ENCODE measurements at regions not wholly inside any gene's neighbourhood (a gene's known extent, or its start where the extent isn't known, plus 50 kb on each side); places are given as distances from the start of the nearest gene placed in this dataset.

DNA sequence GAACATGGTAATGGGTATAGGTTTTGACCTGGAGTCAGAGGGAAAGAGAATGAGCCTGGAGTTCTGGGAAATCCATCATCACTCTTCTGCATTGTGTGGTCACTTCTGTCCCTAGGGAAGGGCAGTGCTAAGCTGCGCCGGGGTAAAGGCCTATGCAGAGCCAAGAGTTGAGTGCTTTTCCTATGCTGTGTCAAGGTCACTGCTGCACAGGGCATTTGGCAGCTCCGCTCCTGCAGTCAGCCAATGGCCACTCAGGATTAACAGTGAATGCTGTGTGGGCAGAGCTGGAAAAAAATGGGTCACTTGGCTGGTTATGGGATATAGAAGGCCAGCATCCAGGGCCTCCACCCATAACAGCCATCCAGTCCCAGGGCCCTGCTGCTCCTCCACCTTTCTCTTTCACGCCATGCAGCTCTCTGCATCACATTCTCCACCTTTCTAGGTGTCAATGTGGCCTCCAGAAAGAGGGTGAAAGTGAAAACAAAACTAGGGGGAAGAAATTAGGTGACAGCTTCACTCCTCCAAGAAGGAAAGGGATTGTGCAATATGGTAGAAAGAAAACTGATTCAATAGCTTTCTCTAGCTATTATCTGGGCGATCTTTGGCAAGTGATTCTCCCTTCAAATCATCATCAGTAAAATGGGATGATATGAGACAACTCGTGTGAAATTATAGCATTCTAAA lies 279.3 kb upstream of the ANKRD55 start:
- DNase-seq (ENCODE audit: low read depth, low spot score): no peak
- H3K9me3 ChIP-seq (ENCODE audit: control insufficient read depth, low read depth, low read length): no peaks in the 10 kb centered on the region
- no peaks in the 10 kb centered on the region for H3K36me3 ChIP-seq (ENCODE audit: control insufficient read depth in 2 of 2, extremely low read depth in 1 of 2, insufficient read depth in 2 of 2, low read length in 2 of 2)
- no peak overlapping the region for H3K4me3 ChIP-seq (ENCODE audit: control insufficient read depth in 2 of 3, extremely low read depth in 1 of 3, insufficient read depth in 2 of 3, low read depth in 1 of 3, low read length in 3 of 3)
- H3K4me2 ChIP-seq (ENCODE audit: control insufficient read depth, extremely low read depth, insufficient read depth, low read depth, low read length): no peak overlapping the region
- TF ChIP-seq, protein P1, sequence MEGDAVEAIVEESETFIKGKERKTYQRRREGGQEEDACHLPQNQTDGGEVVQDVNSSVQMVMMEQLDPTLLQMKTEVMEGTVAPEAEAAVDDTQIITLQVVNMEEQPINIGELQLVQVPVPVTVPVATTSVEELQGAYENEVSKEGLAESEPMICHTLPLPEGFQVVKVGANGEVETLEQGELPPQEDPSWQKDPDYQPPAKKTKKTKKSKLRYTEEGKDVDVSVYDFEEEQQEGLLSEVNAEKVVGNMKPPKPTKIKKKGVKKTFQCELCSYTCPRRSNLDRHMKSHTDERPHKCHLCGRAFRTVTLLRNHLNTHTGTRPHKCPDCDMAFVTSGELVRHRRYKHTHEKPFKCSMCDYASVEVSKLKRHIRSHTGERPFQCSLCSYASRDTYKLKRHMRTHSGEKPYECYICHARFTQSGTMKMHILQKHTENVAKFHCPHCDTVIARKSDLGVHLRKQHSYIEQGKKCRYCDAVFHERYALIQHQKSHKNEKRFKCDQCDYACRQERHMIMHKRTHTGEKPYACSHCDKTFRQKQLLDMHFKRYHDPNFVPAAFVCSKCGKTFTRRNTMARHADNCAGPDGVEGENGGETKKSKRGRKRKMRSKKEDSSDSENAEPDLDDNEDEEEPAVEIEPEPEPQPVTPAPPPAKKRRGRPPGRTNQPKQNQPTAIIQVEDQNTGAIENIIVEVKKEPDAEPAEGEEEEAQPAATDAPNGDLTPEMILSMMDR (optimal IDR thresholded peaks at IDR 0.05 in 1 of 3, IDR thresholded peaks at IDR 0.05 in 1 of 3, conservative IDR thresholded peaks at IDR 0.05 in 1 of 3; ENCODE audit: extremely low read depth in 1 of 3, insufficient read depth in 2 of 3, low read length in 3 of 3): no peak
- FAIRE-seq: no peak
- dilution Hi-C loops (cut with MboI; ENCODE audit: extremely low pct_ligation_motif_present, low sequenced_read_pairs): no loop called here
- peaks cover 25% of the 10 kb centered on the region for H3K4me1 ChIP-seq (ENCODE audit: control insufficient read depth, extremely low read depth, insufficient read depth, low read length)
- H3K27me3 ChIP-seq (ENCODE audit: control insufficient read depth, extremely low read depth, insufficient read depth, low read length): no peaks in the 10 kb centered on the region
- no peaks in the 10 kb centered on the region for H3K9me1 ChIP-seq (ENCODE audit: control insufficient read depth, extremely low read depth, insufficient read depth, low read length)
- no peaks in the 10 kb centered on the region for H4K20me1 ChIP-seq (ENCODE audit: control insufficient read depth, extremely low read depth, insufficient read depth, low read length)
- no peak overlapping the region for H2AFZ ChIP-seq (ENCODE audit: control insufficient read depth, low read length)
- no peaks in the 10 kb centered on the region for H3K79me2 ChIP-seq (ENCODE audit: control insufficient read depth, insufficient read depth, low read length)
- H3K27ac ChIP-seq (ENCODE audit: control insufficient read depth, insufficient read depth, low read length): no peak overlapping the region
- H3K9ac ChIP-seq (ENCODE audit: control insufficient read depth, extremely low read depth, insufficient read depth, low read length): no peak overlapping the region

DNA sequence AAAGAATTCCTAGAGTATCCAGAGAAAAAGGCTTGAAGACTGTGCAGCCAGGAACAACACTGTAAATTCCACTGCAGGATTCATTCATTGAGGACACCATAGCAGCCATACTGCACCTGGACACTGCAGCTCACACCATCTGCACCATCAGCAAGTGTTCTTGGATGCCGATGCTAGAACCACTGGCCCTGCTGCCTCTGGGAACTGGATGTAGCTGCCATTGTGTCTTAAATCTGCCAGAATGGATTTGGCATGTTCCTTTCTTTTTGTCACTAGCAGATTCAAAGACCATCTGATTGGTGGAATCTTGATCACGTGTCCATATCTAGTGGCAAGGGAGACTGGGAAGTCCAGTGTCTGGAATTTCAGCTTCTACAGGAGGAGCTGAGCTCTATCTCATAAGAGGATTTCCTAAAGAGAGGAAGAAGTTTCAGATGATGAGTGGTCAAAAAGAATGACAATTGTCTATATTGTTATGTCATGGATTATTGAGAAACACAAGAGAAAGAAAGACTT lies 278.3 kb upstream of the ANKRD55 start:
- Histone ChIP-seq H4K20me1 (ENCODE audit: control insufficient read depth, extremely low read depth, insufficient read depth, low read length) (no peaks in the 10 kb centered on the region), H3K36me3 (ENCODE audit: control insufficient read depth in 2 of 2, extremely low read depth in 1 of 2, insufficient read depth in 2 of 2, low read length in 2 of 2) (no peaks in the 10 kb centered on the region), H3K27me3 (ENCODE audit: control insufficient read depth, extremely low read depth, insufficient read depth, low read length) (no peaks in the 10 kb centered on the region)

More for the DNA sequence above, 278.3 kb upstream of the ANKRD55 start:
- H3K4me3 ChIP-seq (ENCODE audit: control insufficient read depth in 2 of 3, extremely low read depth in 1 of 3, insufficient read depth in 2 of 3, low read depth in 1 of 3, low read length in 3 of 3): no peak overlapping the region
- FAIRE-seq: no peak
- no peak overlapping the region for H3K27ac ChIP-seq (ENCODE audit: control insufficient read depth, insufficient read depth, low read length)
- no peaks in the 10 kb centered on the region for H3K9me3 ChIP-seq (ENCODE audit: control insufficient read depth, low read depth, low read length)
- no peak overlapping the region for H3K4me2 ChIP-seq (ENCODE audit: control insufficient read depth, extremely low read depth, insufficient read depth, low read depth, low read length)
- no peaks in the 10 kb centered on the region for H3K79me2 ChIP-seq (ENCODE audit: control insufficient read depth, insufficient read depth, low read length)
- no peak overlapping the region for H3K9ac ChIP-seq (ENCODE audit: control insufficient read depth, extremely low read depth, insufficient read depth, low read length)
- dilution Hi-C loops (cut with MboI; ENCODE audit: extremely low pct_ligation_motif_present, low sequenced_read_pairs): no loop called here
- TF ChIP-seq EZH2 (IDR thresholded peaks at IDR 0.05; ENCODE audit: low read length): no peak
- TF ChIP-seq, protein P1 (optimal IDR thresholded peaks at IDR 0.05 in 1 of 3, IDR thresholded peaks at IDR 0.05 in 1 of 3, conservative IDR thresholded peaks at IDR 0.05 in 1 of 3; ENCODE audit: extremely low read depth in 1 of 3, insufficient read depth in 2 of 3, low read length in 3 of 3): no peak
- no peak for DNase-seq (ENCODE audit: low read depth, low spot score)
- peaks cover 16% of the 10 kb centered on the region for H3K4me1 ChIP-seq (ENCODE audit: control insufficient read depth, extremely low read depth, insufficient read depth, low read length)
- H3K9me1 ChIP-seq (ENCODE audit: control insufficient read depth, extremely low read depth, insufficient read depth, low read length): no peaks in the 10 kb centered on the region
- no peak overlapping the region for H2AFZ ChIP-seq (ENCODE audit: control insufficient read depth, low read length)
